Ovary (tissue), 3 donors: ENCODE measurements at regions not wholly inside any gene's neighbourhood (a gene's known extent, or its start where the extent isn't known, plus 50 kb on each side); places are given as distances from the start of the nearest gene placed in this dataset.

Source experiments
- EP300 ChIP-seq: sonication (generic); formaldehyde crosslinking; IDR thresholded peaks from one replicate; pipeline ENCODE4 v1.6.1; 2017; ENCODE audit warnings: antibody characterized with exemption
- POLR2A ChIP-seq: fragments of 450-650 bp; IDR thresholded peaks from one replicate; pipeline ENCODE4 v1.6.1; 2017; ENCODE audit warnings: antibody characterized with exemption, mild to moderate bottlenecking, moderate library complexity
- TF ChIP-seq, protein P1 (sequence below), 3 donors: fragments of 450-650 bp in 2 of 3; fragments of 200-600 bp in 1 of 3; IDR thresholded peaks; one replicate each; pipeline versions ENCODE4 v1.5.1 to v1.8.0; 2016 to 2022; ENCODE audit warnings: antibody characterized with exemption in 3 of 3, mild to moderate bottlenecking in 1 of 3
- donor health status: DM: no; HTN: no; CAD: no.

DNA sequence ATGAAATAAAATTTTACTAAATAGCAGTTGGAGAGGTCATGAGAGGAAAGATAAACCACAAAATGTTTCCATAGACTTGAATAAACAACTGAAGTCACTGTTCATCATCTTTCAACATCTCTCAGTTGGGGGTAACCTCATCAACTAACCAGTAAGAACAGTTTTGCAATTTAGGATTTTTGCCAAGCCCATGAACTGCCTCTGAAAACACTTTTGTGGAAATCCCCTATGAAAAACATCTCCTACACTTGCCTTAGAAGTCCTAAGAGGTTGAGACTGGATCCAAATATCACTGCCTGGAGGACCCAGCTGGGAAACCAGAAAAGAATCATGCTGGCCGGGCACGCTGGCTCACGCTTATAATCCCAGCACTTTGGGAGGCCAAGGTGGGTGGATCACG, 273.1 kb downstream of the C12orf50 start:
- TF ChIP-seq, protein P1, sequence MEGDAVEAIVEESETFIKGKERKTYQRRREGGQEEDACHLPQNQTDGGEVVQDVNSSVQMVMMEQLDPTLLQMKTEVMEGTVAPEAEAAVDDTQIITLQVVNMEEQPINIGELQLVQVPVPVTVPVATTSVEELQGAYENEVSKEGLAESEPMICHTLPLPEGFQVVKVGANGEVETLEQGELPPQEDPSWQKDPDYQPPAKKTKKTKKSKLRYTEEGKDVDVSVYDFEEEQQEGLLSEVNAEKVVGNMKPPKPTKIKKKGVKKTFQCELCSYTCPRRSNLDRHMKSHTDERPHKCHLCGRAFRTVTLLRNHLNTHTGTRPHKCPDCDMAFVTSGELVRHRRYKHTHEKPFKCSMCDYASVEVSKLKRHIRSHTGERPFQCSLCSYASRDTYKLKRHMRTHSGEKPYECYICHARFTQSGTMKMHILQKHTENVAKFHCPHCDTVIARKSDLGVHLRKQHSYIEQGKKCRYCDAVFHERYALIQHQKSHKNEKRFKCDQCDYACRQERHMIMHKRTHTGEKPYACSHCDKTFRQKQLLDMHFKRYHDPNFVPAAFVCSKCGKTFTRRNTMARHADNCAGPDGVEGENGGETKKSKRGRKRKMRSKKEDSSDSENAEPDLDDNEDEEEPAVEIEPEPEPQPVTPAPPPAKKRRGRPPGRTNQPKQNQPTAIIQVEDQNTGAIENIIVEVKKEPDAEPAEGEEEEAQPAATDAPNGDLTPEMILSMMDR (IDR thresholded peaks at IDR 0.05): no peak
- TF ChIP-seq POLR2A (no peak), EP300 (no peak)
